ENCODE measurements at regions not wholly inside any gene's neighbourhood (a gene's known extent, or its start where the extent isn't known, plus 50 kb on each side); places are given as distances from the start of the nearest gene placed in this dataset.

GRCh38 chr7:21029006-21029405 lies 242.3 kb upstream of the SP8 start:
- DNase-seq (ENCODE audit: extremely low read depth, low read depth): no peak
- no peak for TF ChIP-seq CTCF (IDR thresholded peaks at IDR 0.05; ENCODE audit: low read depth, low read length, missing control alignments)

GRCh38 chr7:21030237-21030871 lies 243.7 kb upstream of the SP8 start:
- no peak for TF ChIP-seq CTCF (IDR thresholded peaks at IDR 0.05; ENCODE audit: low read depth, low read length, missing control alignments)
- no peak for DNase-seq (ENCODE audit: extremely low read depth, low read depth)
- no peak overlapping the region for H3K4me3 ChIP-seq (replicated peaks; ENCODE audit: low read depth, low read length)

More at GRCh38 chr7:21029006-21029405, 242.3 kb upstream of the SP8 start:
- H3K4me3 ChIP-seq (replicated peaks; ENCODE audit: low read depth, low read length): no peak overlapping the region

- H3K4me3 ChIP-seq (replicated peaks; ENCODE audit: low read depth, low read length): no peak overlapping the region
- no peak for TF ChIP-seq CTCF (IDR thresholded peaks at IDR 0.05; ENCODE audit: low read depth, low read length, missing control alignments)
- no peak for DNase-seq (ENCODE audit: extremely low read depth, low read depth)
Observed at GRCh38 chr7:21041252-21041651, 254.6 kb upstream of the SP8 start.

- no peak for TF ChIP-seq CTCF (IDR thresholded peaks at IDR 0.05; ENCODE audit: low read depth, low read length, missing control alignments)
- no peak for DNase-seq (ENCODE audit: extremely low read depth, low read depth)
Observed at GRCh38 chr7:21041666-21042065, 255.0 kb upstream of the SP8 start.

DNA sequence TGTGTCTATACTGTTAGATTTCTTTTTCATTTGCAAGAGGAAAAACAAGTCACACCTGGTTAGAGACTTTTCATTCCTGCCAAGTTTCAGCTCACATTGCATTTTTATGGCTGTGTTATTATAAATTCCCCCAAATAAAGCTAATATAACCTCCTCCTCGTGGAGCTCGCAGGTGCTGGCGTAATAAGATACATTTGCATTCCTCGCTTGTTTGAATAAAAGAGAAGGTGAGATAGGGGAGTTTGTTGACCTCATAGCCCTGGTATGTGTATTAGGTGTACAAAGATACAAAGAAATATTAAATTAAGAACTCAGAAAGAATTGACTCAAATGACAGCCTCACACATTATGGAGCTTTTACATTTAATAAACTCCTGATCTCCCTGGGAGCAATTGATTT lies 257.7 kb upstream of the SP8 start:
- no peak for TF ChIP-seq CTCF (IDR thresholded peaks at IDR 0.05; ENCODE audit: low read depth, low read length, missing control alignments)
- no peak for DNase-seq (ENCODE audit: extremely low read depth, low read depth)
- no peak overlapping the region for H3K4me3 ChIP-seq (replicated peaks; ENCODE audit: low read depth, low read length)

More at GRCh38 chr7:21041666-21042065, 255.0 kb upstream of the SP8 start:
- no peak overlapping the region for H3K4me3 ChIP-seq (replicated peaks; ENCODE audit: low read depth, low read length)

DNA sequence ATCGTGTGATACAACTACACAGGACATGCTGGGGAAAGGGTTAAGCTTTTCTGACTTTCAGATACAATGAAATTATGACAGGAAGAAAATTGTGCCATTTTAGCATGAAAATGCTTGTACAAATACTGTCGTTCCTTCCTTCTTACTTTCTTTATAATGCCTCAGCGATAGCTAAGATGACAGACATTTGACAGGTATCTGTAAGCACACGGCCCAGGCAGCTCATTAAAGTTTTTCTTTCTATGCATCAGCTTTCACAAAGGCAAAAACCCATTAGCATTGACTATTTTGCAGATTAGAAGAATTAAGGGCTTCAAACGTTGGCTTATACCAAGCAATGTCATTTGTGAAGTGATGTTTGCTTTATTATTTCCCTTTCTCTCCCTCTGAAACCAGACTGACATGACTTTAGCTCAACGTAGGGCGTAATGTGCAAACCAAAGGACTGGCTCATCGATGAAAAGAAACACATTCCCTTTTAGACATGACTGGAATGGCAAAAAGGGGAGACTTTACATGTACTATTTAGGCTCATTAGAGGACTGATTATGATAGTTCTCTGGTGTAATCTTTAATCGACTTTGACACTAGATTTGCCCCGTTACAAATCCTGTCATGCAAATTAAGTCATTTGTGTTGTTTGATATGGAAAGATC lies 258.4 kb upstream of the SP8 start:
- DNase-seq (ENCODE audit: extremely low read depth, low read depth): no peak
- no peak for TF ChIP-seq CTCF (IDR thresholded peaks at IDR 0.05; ENCODE audit: low read depth, low read length, missing control alignments)
- no peak overlapping the region for H3K4me3 ChIP-seq (replicated peaks; ENCODE audit: low read depth, low read length)

Measured in HFF-Myc (cell line).